Psoas muscle (tissue), 7 donors: ENCODE measurements at regions not wholly inside any gene's neighbourhood (a gene's known extent, or its start where the extent isn't known, plus 50 kb on each side); places are given as distances from the start of the nearest gene placed in this dataset.
"Not testable (repeated sequence)": the region's sequence is repeated elsewhere in the genome, so short reads cannot be mapped to it uniquely, and the experiment has no call there.

Source experiments
- ATAC-seq, 4 donors: fragments of 200-7000 bp; cut with Tn5 transposase; one replicate each; pipeline ENCODE4 v1.9.1; 2020; ENCODE audit warnings: moderate library complexity in 3 of 4, mild to moderate bottlenecking in 2 of 4
- DNase-seq, 2 donors: peaks; one replicate each; pipeline ENCODE4 v3.0.0-alpha.2; 2020
- H3K27ac ChIP-seq: fragments of 200-600 bp; one replicate; pipeline ENCODE4 v1.8.0; 2022
- H3K27me3 ChIP-seq, 3 donors: fragments of 200-600 bp in 1 of 3; one replicate each; pipeline versions ENCODE4 v1.6.1 to v1.8.0; 2013 to 2022; ENCODE audit warnings: low read length in 2 of 3, mild to moderate bottlenecking in 2 of 3, moderate library complexity in 1 of 3; ENCODE audit not compliant: insufficient read depth in 3 of 3
- H3K36me3 ChIP-seq, 2 donors: fragments of 200-600 bp in 1 of 2; one replicate each; pipeline versions ENCODE4 v1.6.1 to v1.8.0; 2013 to 2022; ENCODE audit warnings: low read depth in 1 of 2, mild to moderate bottlenecking in 1 of 2, moderate library complexity in 1 of 2; ENCODE audit not compliant: insufficient read depth in 1 of 2
- H3K4me1 ChIP-seq: fragments of 200-600 bp; one replicate; pipeline ENCODE4 v1.8.0; 2022
- H3K4me3 ChIP-seq: fragments of 200-600 bp; one replicate; pipeline ENCODE4 v1.8.0; 2022; ENCODE audit warnings: mild to moderate bottlenecking
- H3K9me3 ChIP-seq: fragments of 200-600 bp; one replicate; pipeline ENCODE4 v1.8.0; 2022
- WGBS, 3 donors: extraction: QIAGEN DNeasy Blood & Tissue Kit; methylation state at CpG; one replicate each; pipeline versions ENCODE4 v1.1.6 to v1.1.7; 2013; 5-methylcytosine and 5-hydroxymethylcytosine counted together
- intact Hi-C, 2 donors: fragments of 100-400 bp; cut with DNase I; formaldehyde crosslinking; loops; one replicate each; pipeline versions ENCODE4 v1.11.0 to v1.14.2; 2022
- TF ChIP-seq, protein P1 (sequence below): fragments of 200-600 bp; IDR thresholded peaks from one replicate; pipeline ENCODE4 v1.8.0; 2022; ENCODE audit warnings: antibody characterized with exemption
- donor health status: healthy with polysubstance abuse.
- donor health status: DM: no; HTN: no; CAD: no; lungs with moderate emphysema.
- donor health status: Bipolar disorder and iron deficiency.
- donor health status: healthy.
- donor health status: DM: yes; HTN: yes; CAD: no.
- donor health status: DM: no; HTN: no; CAD: no.
- donor health status: DM: yes; HTN: yes; CAD: no.

DNA sequence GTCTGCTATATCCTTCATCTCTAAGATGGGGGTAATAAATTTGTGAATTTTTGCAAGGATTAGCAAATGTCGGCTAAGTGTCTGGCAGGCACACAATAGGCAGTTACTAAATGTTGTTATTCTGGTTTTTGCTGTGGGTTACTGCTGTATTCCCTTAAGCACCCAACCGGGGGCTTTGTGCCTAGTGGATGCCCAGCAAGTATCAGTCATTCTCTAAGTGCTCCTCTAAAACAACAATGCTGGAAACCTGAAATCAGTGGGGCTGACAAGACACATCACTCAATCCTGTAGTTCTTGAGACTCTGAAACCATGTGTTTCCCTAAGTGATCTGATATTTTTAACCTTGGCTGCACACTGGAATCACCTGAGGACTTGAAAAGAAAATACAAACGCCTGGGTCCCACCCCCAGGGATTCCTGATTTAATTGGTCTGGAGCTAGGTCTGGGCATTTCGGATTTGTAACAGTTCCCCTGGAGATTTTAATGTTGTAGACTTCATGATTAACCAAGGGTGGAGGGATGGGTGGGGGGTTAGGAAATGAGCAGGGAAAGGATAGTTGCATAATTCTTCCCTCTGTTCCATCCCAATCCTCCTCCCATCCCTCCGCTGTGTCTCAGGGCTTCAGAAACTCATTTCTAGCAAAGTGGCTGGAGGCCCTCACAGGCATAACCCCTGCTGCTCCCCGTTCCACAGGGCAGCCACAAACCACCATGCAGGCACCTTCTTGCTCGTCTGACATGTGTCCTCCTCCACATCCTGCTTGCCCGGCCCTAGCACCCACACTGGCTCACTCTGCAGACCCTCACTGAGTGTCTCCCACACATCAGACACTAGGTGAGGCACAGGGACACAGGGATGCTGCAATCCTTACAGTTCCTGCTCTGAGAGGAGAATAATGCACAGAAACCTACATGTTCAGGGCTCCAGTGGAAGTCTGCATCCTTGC is 61.7 kb upstream of the LYRM9 start:
- intact Hi-C loops = no loop called here
- 43 to 47% (median 46%) methylated on average over 8 of the region's 8 CpGs for WGBS, 3 donors

DNA sequence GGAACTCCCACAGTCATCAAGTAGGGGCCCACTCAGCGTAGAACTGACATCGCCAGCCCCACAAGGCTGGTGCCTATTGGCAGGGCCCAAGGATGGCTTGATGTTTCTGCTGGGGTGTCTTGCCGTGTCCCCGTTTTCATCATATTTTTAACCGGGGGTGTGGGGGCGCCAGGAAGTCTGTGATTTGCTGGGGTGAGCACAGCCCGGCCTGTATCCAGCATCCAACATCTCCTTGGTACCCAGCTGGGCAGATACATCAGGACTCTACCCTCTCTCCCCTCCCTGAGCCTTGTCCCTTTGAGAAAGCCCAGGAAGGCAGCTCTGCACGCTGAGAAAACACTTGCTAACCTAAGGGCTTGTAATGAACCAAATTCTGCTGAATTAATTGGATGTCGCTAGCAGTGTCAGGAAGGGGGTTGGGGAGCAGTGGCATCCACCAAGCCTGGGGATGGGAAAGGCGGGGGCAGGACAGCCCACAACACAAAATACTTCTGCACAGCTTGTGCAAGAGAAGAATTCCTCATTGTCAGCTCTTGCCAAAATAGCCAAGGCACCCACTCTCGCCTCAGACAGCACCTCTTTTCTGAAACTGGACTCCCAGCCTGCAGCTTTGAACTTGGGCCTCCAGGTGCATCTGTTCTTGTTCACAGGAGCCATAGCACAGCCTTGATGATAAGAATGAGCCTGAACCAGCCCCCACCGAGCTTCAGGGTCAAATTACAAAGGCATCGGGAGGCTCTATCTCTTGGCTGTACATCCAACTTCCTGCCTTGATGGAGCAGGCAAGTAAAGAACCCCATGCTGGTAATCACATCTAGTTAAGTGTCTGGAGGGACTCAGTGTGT is 63.7 kb upstream of the LYRM9 start:
- H3K9me3 ChIP-seq = no peaks in the 10 kb centered on the region
- H3K27ac ChIP-seq = no peak overlapping the region
- no peak for DNase-seq
- H3K27me3 ChIP-seq = peaks cover 0 to 7% (median 1%) of the 10 kb centered on the region in 3 donors
- H3K4me1 ChIP-seq = no peaks in the 10 kb centered on the region
- 65 to 69% (median 66%) methylated on average over 13 of the region's 13 CpGs for WGBS, 3 donors
- TF ChIP-seq, protein P1, sequence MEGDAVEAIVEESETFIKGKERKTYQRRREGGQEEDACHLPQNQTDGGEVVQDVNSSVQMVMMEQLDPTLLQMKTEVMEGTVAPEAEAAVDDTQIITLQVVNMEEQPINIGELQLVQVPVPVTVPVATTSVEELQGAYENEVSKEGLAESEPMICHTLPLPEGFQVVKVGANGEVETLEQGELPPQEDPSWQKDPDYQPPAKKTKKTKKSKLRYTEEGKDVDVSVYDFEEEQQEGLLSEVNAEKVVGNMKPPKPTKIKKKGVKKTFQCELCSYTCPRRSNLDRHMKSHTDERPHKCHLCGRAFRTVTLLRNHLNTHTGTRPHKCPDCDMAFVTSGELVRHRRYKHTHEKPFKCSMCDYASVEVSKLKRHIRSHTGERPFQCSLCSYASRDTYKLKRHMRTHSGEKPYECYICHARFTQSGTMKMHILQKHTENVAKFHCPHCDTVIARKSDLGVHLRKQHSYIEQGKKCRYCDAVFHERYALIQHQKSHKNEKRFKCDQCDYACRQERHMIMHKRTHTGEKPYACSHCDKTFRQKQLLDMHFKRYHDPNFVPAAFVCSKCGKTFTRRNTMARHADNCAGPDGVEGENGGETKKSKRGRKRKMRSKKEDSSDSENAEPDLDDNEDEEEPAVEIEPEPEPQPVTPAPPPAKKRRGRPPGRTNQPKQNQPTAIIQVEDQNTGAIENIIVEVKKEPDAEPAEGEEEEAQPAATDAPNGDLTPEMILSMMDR = no peak
- ATAC-seq = no peak
- H3K36me3 ChIP-seq = no peaks in the 10 kb centered on the region
- no peak overlapping the region for H3K4me3 ChIP-seq
- intact Hi-C loops = no loop called here

More for the DNA sequence above, 61.7 kb upstream of the LYRM9 start:
- DNase-seq (no peak), ATAC-seq (no peak)
- no peaks in the 10 kb centered on the region for H3K27me3 ChIP-seq
- no peak overlapping the region for H3K4me3 ChIP-seq
- no peak overlapping the region for H3K27ac ChIP-seq
- no peaks in the 10 kb centered on the region for H3K9me3 ChIP-seq
- TF ChIP-seq, protein P1 = no peak
- H3K4me1 ChIP-seq = no peaks in the 10 kb centered on the region
- H3K36me3 ChIP-seq = no peaks in the 10 kb centered on the region

DNA sequence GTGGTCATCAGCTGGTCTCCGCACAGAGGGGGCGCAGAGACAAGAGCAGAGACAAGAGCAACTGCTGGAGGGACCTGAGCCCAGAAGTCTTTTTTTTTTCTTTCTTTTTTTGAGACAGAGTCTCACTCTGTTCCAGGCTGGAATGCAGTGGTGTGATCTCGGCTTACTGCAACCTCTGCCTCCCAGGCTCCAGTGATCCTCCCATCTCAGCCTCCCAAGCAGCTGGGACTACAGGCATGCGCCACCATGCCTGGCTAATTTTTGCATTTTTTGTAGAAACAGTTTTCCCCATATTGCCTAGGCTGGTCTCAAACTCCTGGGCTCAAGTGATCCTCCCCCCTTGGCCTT is 64.3 kb upstream of the LYRM9 start:
- H3K4me1 ChIP-seq, H3K4me3 ChIP-seq, intact Hi-C loops, H3K27me3 ChIP-seq, H3K36me3 ChIP-seq, H3K9me3 ChIP-seq, DNase-seq, H3K27ac ChIP-seq, ATAC-seq: not testable (repeated sequence)
- 60 to 75% (median 71%) methylated on average over 4 of the region's 4 CpGs for WGBS, 3 donors

DNA sequence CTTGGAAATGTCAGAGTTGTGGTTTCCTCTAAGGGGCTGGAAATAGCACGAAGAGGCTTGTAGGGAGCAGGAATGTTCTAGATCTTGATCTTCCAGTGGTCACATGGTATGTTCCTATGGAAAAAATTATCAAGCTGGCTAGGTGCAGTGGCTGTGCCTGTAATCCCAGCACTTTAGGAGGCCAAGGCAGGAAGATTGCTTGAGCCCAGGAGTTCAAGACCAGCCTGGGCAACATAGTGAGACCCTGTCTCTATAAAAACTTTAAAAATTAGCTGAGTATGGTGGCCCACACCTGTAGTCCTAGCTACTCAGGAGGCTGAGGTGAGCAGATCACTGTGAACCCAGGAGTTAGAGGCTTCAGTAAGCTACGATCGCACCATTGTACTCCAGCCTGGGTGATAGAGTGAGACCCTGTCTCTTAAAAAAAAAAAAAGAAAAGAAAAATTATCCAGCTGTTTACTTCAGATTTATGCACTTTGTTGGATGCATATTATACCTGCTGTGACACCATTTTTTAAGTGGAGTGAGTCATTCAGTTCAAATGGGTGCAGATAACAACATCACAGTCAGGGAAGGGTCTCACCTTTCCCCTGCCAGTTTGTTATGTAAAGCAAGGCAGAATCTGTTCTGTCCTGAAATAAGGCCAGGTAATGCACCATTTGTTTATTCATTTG is 65.7 kb upstream of the LYRM9 start:
- 47 to 60% (median 59%) methylated on average over 3 of the region's 3 CpGs for WGBS, 3 donors
- H3K27me3 ChIP-seq = peaks cover 0 to 7% (median 2%) of the 10 kb centered on the region in 3 donors
- H3K4me1 ChIP-seq = no peaks in the 10 kb centered on the region
- no peaks in the 10 kb centered on the region for H3K36me3 ChIP-seq
- TF ChIP-seq, protein P1 = no peak
- H3K9me3 ChIP-seq = no peaks in the 10 kb centered on the region
- intact Hi-C loops = no loop called here
- no peak overlapping the region for H3K27ac ChIP-seq
- H3K4me3 ChIP-seq = no peak overlapping the region
- DNase-seq (no peak), ATAC-seq (no peak)

DNA sequence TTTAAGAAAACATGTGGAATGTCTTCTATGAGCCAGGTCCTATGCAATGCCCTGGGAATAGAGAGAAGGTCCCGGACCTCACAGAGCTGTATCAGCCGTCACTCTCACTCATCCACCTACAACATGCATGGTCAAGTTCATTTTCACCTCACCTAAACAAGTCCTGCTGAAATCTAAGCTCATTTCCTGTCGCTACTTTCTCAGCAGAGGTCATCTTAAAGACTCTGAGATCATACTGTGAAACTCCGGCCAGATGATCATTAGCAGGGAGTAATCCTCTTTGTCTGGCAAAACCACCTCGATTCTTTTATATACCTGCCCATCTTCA is 66.2 kb upstream of the LYRM9 start:
- ATAC-seq (no peak), DNase-seq (no peak)
- no peaks in the 10 kb centered on the region for H3K9me3 ChIP-seq
- TF ChIP-seq, protein P1 = no peak
- H3K27me3 ChIP-seq = peaks cover 0 to 7% (median 2%) of the 10 kb centered on the region in 3 donors
- H3K36me3 ChIP-seq = no peaks in the 10 kb centered on the region
- 42 to 44% (median 43%) methylated on average over 5 of the region's 5 CpGs for WGBS, 3 donors
- H3K4me3 ChIP-seq = no peak overlapping the region
- H3K27ac ChIP-seq = no peak overlapping the region
- intact Hi-C loops = no loop called here
- no peaks in the 10 kb centered on the region for H3K4me1 ChIP-seq
